OCI-LY7 (cell line): ENCODE measurements at regions not wholly inside any gene's neighbourhood (a gene's known extent, or its start where the extent isn't known, plus 50 kb on each side); places are given as distances from the start of the nearest gene placed in this dataset.

Experiments used
- BruUV-seq: library from RNA; stranded (reverse); fragments of 400-500 nt; replicated peaks from 2 replicates; lab custom pipeline; 2021; lab: Mats Ljungman, UMichigan
- CTCF ChIA-PET: fragments of 300-600 bp; sonication (Branson Sonifier 250); formaldehyde crosslinking; loops from one replicate; lab custom pipeline; 2022; ENCODE audit warnings: antibody characterized with exemption; ENCODE audit not compliant: unreplicated experiment; lab: Charles Lee
- POLR2A ChIA-PET: fragments of 300-600 bp; sonication (Branson Sonifier 250); formaldehyde crosslinking; loops from one replicate; lab custom pipeline; 2022; ENCODE audit warnings: antibody characterized with exemption; lab: Charles Lee
- DNase-seq: peaks from one replicate; pipeline ENCODE4 v3.0.0-alpha.2; 2015; ENCODE audit warnings: low spot score
- H2AFZ ChIP-seq: fragments of 200-600 bp; sonication (generic), shearing (Covaris generic); 2 replicates; pipeline ENCODE4 v1.6.1; 2014; ENCODE audit warnings: mild to moderate bottlenecking, antibody characterized with exemption, low read length, moderate library complexity
- H3K27ac ChIP-seq: fragments of 200-600 bp; sonication (generic); 2 replicates; pipeline ENCODE4 v1.5.1; 2014; ENCODE audit warnings: mixed run types, low read depth, mild to moderate bottlenecking, moderate library complexity, low read length, inconsistent platforms; ENCODE audit not compliant: poor library complexity, severe bottlenecking
- H3K36me3 ChIP-seq: fragments of 200-600 bp; sonication (generic); 2 replicates; pipeline ENCODE4 v1.6.1; 2014; ENCODE audit warnings: mild to moderate bottlenecking, antibody characterized with exemption, low read length, moderate library complexity, mixed read lengths; ENCODE audit not compliant: insufficient read depth
- H3K4me1 ChIP-seq: fragments of 200-600 bp; sonication (generic); 2 replicates; pipeline ENCODE4 v1.5.1; 2014; ENCODE audit warnings: mild to moderate bottlenecking, low read length; ENCODE audit not compliant: insufficient read depth, poor library complexity, severe bottlenecking
- H3K4me2 ChIP-seq: fragments of 200-600 bp; sonication (generic); 2 replicates; pipeline ENCODE4 v1.6.1; 2014; ENCODE audit warnings: mild to moderate bottlenecking, low read length
- H3K4me3 ChIP-seq: fragments of 200-600 bp; sonication (generic); 2 replicates; pipeline ENCODE4 v1.5.1; 2014; ENCODE audit warnings: mild to moderate bottlenecking, low read depth, low read length; ENCODE audit not compliant: poor library complexity, severe bottlenecking
- H3K79me2 ChIP-seq: fragments of 200-600 bp; sonication (generic); 2 replicates; pipeline ENCODE4 v1.6.1; 2016; ENCODE audit warnings: low read depth, mild to moderate bottlenecking, low read length, moderate library complexity, mixed read lengths; ENCODE audit not compliant: insufficient read depth
- H3K9me2 ChIP-seq: fragments of 200-600 bp; sonication (generic); 2 replicates; pipeline ENCODE4 v1.6.1; 2016; ENCODE audit warnings: mild to moderate bottlenecking, low read length, mixed read lengths; ENCODE audit not compliant: insufficient read depth
- H3K9me3 ChIP-seq: fragments of 200-600 bp; sonication (generic); 2 replicates; pipeline ENCODE4 v1.6.1; 2014; ENCODE audit warnings: mild to moderate bottlenecking, mixed run types, low read length, mixed read lengths
- H4K20me1 ChIP-seq: fragments of 200-600 bp; sonication (generic); 2 replicates; pipeline ENCODE4 v1.6.1; 2014; ENCODE audit warnings: mild to moderate bottlenecking, antibody characterized with exemption, low read length, moderate library complexity, mixed read lengths; ENCODE audit not compliant: insufficient read depth
- EZH2phosphoT487 ChIP-seq: fragments of 200-600 bp; sonication (generic); IDR thresholded peaks from 2 replicates; pipeline ENCODE4 v1.6.1; 2018; ENCODE audit warnings: low read depth, borderline replicate concordance, mild to moderate bottlenecking, mixed run types, antibody characterized with exemption, low read length, moderate library complexity, mixed read lengths
- intact Hi-C: fragments of 100-400 bp; cut with micrococcal nuclease; formaldehyde crosslinking; loops from one replicate; pipeline ENCODE4 v1.10.0; 2022; ENCODE audit not compliant: unreplicated experiment
- TF ChIP-seq, protein P1 (sequence below): fragments of 200-600 bp; sonication (generic); conservative IDR thresholded peaks from 2 replicates; pipeline ENCODE4 v1.5.1; 2014; ENCODE audit warnings: mild to moderate bottlenecking, antibody characterized with exemption, low read length, moderate library complexity, mixed read lengths

DNA sequence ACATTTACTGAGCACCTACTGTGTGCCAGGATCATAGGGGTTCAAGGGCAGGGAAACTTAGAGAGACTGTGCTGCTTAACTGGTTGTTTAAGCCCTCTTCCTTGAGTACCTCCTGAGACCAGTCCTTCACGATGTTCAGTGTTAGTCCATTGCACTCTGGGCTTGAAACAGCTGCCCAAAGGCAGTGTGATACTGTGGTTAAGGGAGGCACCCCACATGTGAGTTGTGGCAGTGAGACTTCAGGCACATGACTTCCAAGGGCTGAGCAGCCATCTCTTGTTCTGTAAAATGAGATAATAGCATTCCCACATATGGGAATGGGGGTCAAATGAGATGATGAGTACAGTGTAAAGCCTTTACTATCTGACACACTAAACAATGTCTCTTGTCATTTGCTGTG is 75.1 kb downstream of the LINGO1 start:
- Histone ChIP-seq H3K4me1 (no peaks in the 10 kb centered on the region), H3K27ac (no peak overlapping the region), H3K4me2 (no peak overlapping the region), H4K20me1 (no peaks in the 10 kb centered on the region), H2AFZ (no peak overlapping the region), H3K79me2 (no peaks in the 10 kb centered on the region), H3K9me3 (no peaks in the 10 kb centered on the region), H3K36me3 (no peaks in the 10 kb centered on the region), H3K4me3 (no peak overlapping the region), H3K9me2 (no peaks in the 10 kb centered on the region)
- intact Hi-C loops = no loop called here
- no TSS peak for BruUV-seq
- POLR2A ChIA-PET = no interaction called here
- TF ChIP-seq EZH2phosphoT487 = no peak
- TF ChIP-seq, protein P1, sequence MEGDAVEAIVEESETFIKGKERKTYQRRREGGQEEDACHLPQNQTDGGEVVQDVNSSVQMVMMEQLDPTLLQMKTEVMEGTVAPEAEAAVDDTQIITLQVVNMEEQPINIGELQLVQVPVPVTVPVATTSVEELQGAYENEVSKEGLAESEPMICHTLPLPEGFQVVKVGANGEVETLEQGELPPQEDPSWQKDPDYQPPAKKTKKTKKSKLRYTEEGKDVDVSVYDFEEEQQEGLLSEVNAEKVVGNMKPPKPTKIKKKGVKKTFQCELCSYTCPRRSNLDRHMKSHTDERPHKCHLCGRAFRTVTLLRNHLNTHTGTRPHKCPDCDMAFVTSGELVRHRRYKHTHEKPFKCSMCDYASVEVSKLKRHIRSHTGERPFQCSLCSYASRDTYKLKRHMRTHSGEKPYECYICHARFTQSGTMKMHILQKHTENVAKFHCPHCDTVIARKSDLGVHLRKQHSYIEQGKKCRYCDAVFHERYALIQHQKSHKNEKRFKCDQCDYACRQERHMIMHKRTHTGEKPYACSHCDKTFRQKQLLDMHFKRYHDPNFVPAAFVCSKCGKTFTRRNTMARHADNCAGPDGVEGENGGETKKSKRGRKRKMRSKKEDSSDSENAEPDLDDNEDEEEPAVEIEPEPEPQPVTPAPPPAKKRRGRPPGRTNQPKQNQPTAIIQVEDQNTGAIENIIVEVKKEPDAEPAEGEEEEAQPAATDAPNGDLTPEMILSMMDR = no peak
- DNase-seq = no peak
- CTCF ChIA-PET = no interaction called here

DNA sequence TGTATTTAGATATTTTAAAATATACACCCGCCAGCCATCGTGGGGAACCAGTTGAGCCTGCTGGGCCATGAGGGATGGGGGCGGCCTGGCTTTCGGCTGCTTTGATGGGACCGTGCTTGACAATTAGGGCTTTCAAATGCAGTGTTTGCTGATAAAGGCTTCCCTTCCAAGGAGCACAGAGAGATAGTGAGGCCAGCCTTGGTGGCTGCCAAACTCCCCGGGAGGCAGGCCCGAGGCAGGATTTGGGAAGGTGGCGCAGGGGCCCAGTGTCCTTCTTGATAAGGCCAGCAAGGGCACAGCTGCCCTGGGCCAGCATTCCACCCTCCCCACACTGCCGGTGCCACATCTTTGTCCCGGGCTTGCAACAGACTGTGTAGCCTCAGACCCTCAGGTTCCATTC is 75.6 kb downstream of the LINGO1 start:
- no peaks in the 10 kb centered on the region for H3K79me2 ChIP-seq
- DNase-seq = no peak
- intact Hi-C loops = no loop called here
- no peaks in the 10 kb centered on the region for H3K9me2 ChIP-seq
- no peaks in the 10 kb centered on the region for H3K9me3 ChIP-seq
- H3K36me3 ChIP-seq = no peaks in the 10 kb centered on the region
- CTCF ChIA-PET = no interaction called here
- H3K4me2 ChIP-seq = no peak overlapping the region
- no peak overlapping the region for H3K4me3 ChIP-seq
- no peak overlapping the region for H3K27ac ChIP-seq
- no peaks in the 10 kb centered on the region for H3K4me1 ChIP-seq
- no peak overlapping the region for H2AFZ ChIP-seq
- H4K20me1 ChIP-seq = no peaks in the 10 kb centered on the region
- no peak for TF ChIP-seq EZH2phosphoT487
- TF ChIP-seq, protein P1 = no peak
- POLR2A ChIA-PET = no interaction called here
- BruUV-seq = no TSS peak

DNA sequence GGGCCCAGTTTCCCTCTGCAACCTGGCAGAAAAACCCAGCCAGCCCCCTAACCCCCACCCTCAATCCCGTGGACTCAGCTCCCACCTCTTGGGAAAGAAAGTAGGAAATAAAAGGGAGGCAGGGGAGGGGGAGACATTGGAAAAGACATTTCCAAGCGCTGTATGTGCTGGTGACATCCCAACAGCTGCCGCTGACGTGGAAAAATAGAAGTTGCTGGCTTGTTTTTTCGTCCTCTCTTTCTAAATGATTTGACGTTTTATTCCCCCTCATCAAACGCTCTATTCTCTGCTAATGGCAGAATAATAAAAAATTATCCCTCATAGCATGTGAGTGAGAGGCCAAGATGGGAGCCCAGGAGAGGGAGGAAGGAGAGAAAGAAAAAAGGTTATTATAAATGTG is 76.1 kb downstream of the LINGO1 start:
- no peak overlapping the region for H2AFZ ChIP-seq
- H3K27ac ChIP-seq = no peak overlapping the region
- no peaks in the 10 kb centered on the region for H4K20me1 ChIP-seq
- no peaks in the 10 kb centered on the region for H3K79me2 ChIP-seq
- CTCF ChIA-PET = no interaction called here
- no peaks in the 10 kb centered on the region for H3K4me1 ChIP-seq
- no peak for DNase-seq
- no peak overlapping the region for H3K4me3 ChIP-seq
- no peaks in the 10 kb centered on the region for H3K9me2 ChIP-seq
- TF ChIP-seq, protein P1 = no peak
- TF ChIP-seq EZH2phosphoT487 = no peak
- no TSS peak for BruUV-seq
- intact Hi-C loops = no loop called here
- no peaks in the 10 kb centered on the region for H3K36me3 ChIP-seq
- no peaks in the 10 kb centered on the region for H3K9me3 ChIP-seq
- POLR2A ChIA-PET = no interaction called here
- H3K4me2 ChIP-seq = no peak overlapping the region
